ENCODE measurements at regions not wholly inside any gene's neighbourhood (a gene's known extent, or its start where the extent isn't known, plus 50 kb on each side); places are given as distances from the start of the nearest gene placed in this dataset.

DNA sequence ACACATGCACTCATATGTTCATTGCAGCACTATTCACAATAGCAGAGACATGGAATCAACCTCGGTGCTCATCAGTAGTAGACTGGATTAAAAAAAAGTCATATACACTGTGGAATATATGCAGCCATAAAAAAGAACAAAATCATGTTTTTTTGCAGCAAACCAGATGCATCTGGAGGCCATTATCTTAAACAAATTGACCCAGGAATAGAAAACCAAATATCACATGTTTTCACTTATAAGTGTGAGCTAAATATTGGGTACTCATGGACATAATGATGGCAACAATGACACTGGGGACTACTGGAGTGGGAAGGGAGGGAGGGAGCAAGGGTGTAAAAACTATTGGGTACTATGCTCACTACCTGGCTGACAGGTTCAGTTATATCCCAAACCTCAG, 792.6 kb downstream of the EPHA4 start:
- H2BK5ac ChIP-seq (ENCODE audit: insufficient read length, low read length), result no peak overlapping the region
- Mint-ChIP-seq H3K9me3 (peaks cover 10 to 12% of the 10 kb centered on the region in 2 experiments; a peak in 4 of 5 replicates), H3K27me3 (ENCODE audit: low read depth) (peaks cover 67% of the 10 kb centered on the region), H3K36me3 (ENCODE audit: insufficient read depth in 1 of 3, low read depth in 3 of 3) (peaks cover 0 to 8% (median 7%) of the 10 kb centered on the region in 3 experiments; a peak in 2 of 7 replicates), H3K4me3 (no peak overlapping the region), H3K4me1 (peaks cover 29 to 35% of the 10 kb centered on the region in 2 experiments), H3K27ac (no peak overlapping the region)
- TF ChIP-seq, protein P1, sequence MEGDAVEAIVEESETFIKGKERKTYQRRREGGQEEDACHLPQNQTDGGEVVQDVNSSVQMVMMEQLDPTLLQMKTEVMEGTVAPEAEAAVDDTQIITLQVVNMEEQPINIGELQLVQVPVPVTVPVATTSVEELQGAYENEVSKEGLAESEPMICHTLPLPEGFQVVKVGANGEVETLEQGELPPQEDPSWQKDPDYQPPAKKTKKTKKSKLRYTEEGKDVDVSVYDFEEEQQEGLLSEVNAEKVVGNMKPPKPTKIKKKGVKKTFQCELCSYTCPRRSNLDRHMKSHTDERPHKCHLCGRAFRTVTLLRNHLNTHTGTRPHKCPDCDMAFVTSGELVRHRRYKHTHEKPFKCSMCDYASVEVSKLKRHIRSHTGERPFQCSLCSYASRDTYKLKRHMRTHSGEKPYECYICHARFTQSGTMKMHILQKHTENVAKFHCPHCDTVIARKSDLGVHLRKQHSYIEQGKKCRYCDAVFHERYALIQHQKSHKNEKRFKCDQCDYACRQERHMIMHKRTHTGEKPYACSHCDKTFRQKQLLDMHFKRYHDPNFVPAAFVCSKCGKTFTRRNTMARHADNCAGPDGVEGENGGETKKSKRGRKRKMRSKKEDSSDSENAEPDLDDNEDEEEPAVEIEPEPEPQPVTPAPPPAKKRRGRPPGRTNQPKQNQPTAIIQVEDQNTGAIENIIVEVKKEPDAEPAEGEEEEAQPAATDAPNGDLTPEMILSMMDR (conservative IDR thresholded peaks at IDR 0.05), result no peak
- WGBS (ENCODE audit: extremely low coverage, insufficient read length, low lambda C conversion rate), result no CpG with 5 or more reads among the region's 1 CpG
- no peak overlapping the region for H3K56ac ChIP-seq (ENCODE audit: insufficient read length, low read depth, low read length)
- no peak overlapping the region for H4K5ac ChIP-seq (ENCODE audit: insufficient read length, low read depth, low read length)
- H3K9ac ChIP-seq (ENCODE audit: extremely low read depth, insufficient read length, low read length), result no peak overlapping the region
- H3K9me3 ChIP-seq (ENCODE audit: control insufficient read depth, low read depth, low read length), result no peaks in the 10 kb centered on the region
- H3K27ac ChIP-seq (ENCODE audit: insufficient read length, low read depth, low read length), result no peak overlapping the region
- no peak overlapping the region for H2AK5ac ChIP-seq (ENCODE audit: insufficient read length, low read length)
- H4K91ac ChIP-seq (ENCODE audit: insufficient read length, low read depth, low read length), result no peak overlapping the region
- H2AFZ ChIP-seq (ENCODE audit: low read length), result no peak overlapping the region
- H2BK15ac ChIP-seq (ENCODE audit: low read depth, low read length), result no peak overlapping the region
- H3K4ac ChIP-seq (ENCODE audit: low read depth, low read length), result no peak overlapping the region
- H3K79me1 ChIP-seq (ENCODE audit: insufficient read depth, low read depth, low read length, poor library complexity, severe bottlenecking), result no peaks in the 10 kb centered on the region
- no peaks in the 10 kb centered on the region for H3K23me2 ChIP-seq (ENCODE audit: insufficient read length, low read depth, low read length, poor library complexity, severe bottlenecking)
- H4K20me1 ChIP-seq (ENCODE audit: control insufficient read depth, insufficient read depth, insufficient read length), result no peaks in the 10 kb centered on the region
- no peak overlapping the region for H2BK20ac ChIP-seq (ENCODE audit: low read depth, low read length, poor library complexity, severe bottlenecking)
- H4K8ac ChIP-seq (replicated peaks; ENCODE audit: insufficient read length, low read depth, low read length), result no peak overlapping the region
- no peak overlapping the region for H3K18ac ChIP-seq (ENCODE audit: insufficient read length, low read depth, low read length)
- DNase-seq, result no peak
- no peak overlapping the region for H3K4me2 ChIP-seq (ENCODE audit: insufficient read depth, insufficient read length, low read length)
- H3K14ac ChIP-seq (ENCODE audit: insufficient read depth, low read length), result no peak overlapping the region
- H2BK120ac ChIP-seq (ENCODE audit: low read depth, low read length, poor library complexity, severe bottlenecking), result no peak overlapping the region
- H3K23ac ChIP-seq (ENCODE audit: insufficient read length, low read depth, low read length), result no peak overlapping the region
- no peak overlapping the region for H2BK12ac ChIP-seq (ENCODE audit: insufficient read length, low read depth, low read length)
- H3K79me2 ChIP-seq (ENCODE audit: insufficient read depth, low read length), result no peaks in the 10 kb centered on the region
- H3T11ph ChIP-seq (ENCODE audit: low read length), result no peak overlapping the region
- no peaks in the 10 kb centered on the region for H3K27me3 ChIP-seq (ENCODE audit: insufficient read depth, low read length)
- no peaks in the 10 kb centered on the region for H3K4me1 ChIP-seq (ENCODE audit: insufficient read depth, low read length)
